ENCODE measurements at regions not wholly inside any gene's neighbourhood (a gene's known extent, or its start where the extent isn't known, plus 50 kb on each side); places are given as distances from the start of the nearest gene placed in this dataset.

DNA sequence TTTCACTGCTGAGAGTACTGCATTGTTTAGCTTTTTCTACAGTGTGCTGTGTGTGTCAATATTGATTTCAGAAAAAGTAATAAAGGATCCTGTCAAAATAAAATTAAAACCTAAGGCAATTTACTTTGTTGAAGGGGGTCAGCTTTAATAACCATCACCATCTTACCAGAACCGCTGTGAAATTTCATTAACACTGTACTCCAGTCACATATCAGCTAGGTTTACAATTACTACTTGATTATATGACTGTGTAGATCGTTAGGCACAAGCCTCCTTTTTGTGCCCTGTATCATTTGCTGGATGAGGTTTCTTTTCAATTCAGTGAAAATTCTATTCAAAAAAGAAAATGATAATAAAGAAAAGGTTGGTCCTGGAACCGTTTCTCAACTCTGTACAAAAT lies 917.2 kb downstream of the CENPC start:
- DNase-seq (ENCODE audit: low read depth in 1 of 2, low spot score in 1 of 2), result no peak

DNA sequence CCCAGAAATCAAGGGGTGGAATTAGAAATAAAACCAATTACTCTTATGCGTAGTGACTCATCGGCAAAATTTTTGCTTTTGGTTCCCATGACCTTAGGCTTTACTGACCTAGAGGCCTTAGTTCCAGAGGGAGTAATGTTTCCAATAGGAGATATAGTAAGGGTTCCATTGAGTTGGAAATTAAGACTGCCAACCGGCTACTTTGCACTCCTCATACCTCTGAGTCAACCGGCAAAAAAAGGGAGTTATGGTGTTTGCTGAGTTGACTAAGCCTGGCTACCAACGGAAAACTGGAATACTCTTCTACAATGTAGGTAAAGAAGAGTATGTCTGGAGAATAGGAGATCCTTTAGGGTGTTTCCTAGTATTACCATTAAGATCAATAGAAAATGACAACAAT lies 919.8 kb downstream of the CENPC start:
- no peak for DNase-seq (ENCODE audit: low read depth in 1 of 2, low spot score in 1 of 2)

DNA sequence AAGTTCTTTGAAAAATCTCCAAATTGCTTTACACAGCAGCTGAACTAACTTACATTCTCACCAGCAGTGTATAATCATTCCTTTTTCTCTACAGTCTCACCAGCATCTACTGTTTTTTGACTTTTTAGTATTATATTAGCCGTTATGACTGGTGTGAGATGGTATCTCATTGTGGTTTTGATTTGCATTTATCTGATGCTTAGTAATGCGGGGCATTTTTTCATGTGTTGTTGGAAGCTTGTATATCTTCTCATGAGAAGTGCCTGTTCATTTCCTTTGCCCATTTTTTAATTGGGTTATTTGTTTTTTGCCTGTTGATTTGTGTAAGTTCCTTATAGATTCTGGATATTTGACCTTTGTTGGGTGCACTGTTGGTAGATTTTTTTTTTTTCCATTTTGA lies 931.7 kb downstream of the CENPC start:
- DNase-seq (ENCODE audit: low read depth in 1 of 2, low spot score in 1 of 2), result no peak

DNA sequence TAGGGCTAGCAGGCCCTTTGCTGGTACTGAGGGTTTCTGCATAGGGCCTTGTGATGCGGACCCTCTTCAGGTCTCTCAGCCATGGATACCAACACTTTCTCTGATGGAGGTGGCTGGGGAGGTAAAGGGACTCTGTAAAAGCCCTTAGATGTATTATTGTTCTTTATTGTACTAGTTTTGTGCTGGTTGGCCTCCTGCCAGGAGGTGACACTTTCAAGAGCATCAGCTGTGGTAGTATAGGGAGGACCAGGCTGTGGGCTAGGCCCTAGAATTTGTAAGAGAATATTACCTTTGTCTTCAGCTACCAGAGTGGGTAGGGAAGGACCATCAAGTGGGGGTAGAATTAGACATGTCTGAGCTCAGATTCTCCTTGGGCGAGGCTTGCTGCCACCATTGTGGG lies 936.3 kb downstream of the CENPC start:
- DNase-seq (ENCODE audit: low read depth in 1 of 2, low spot score in 1 of 2), result no peak

DNA sequence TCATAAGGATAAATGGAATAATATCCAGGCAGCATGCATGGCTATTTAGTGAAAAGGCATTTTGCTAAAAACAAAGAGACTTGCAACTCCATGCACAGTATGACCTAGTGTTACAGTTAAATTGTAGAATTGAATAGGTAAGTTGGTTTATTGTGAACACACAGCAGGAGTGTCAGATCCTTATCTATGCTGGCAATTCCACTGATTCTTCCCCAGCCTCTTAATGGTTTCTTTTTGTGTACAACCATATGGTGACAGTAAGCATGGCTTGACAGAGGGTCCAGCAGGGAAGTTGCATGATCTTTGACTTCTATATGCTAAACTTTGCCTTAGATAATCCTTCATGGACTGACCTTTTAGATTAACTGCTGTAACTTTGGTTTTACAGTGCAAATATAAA lies 936.6 kb upstream of the EPHA5 start:
- DNase-seq (ENCODE audit: low read depth in 1 of 2, low spot score in 1 of 2), result no peak

DNA sequence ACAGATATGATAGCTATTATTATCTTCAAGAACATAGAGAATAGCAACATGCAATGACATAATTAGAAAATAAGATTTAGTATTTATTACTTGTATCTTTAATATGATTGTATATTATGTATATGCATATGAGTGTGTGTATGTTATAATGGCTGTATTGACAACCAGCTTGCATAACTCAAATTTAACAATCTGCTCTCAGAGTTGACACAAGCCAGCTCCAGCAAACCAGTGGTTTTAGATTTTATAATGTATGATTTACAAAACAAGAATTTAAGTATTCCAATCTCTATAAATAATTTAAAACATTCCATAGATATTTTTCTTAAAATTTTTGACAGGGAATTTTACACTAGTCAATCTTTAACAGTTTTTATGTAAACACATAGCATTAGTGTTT lies 935.9 kb upstream of the EPHA5 start:
- no peak for DNase-seq (ENCODE audit: low read depth in 1 of 2, low spot score in 1 of 2)

DNA sequence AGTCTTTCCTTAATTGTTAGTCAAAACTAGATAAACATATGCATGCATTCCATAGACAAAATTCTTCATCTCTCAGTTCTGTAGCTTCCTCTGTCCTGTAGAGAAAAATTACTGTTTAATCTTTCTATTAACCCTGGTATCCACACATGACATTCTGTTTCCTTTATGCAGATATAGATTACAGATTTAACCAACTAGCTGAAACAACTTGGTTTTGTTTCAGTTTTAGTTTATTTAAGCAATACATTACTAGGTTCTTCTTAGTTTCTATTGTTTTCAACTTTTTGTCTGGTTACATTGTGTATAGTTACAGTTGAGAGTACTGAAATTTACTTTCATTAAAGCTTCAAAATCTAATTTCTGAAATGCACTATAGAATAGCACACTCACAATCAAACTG lies 933.9 kb upstream of the EPHA5 start:
- no peak for DNase-seq (ENCODE audit: low read depth in 1 of 2, low spot score in 1 of 2)

DNA sequence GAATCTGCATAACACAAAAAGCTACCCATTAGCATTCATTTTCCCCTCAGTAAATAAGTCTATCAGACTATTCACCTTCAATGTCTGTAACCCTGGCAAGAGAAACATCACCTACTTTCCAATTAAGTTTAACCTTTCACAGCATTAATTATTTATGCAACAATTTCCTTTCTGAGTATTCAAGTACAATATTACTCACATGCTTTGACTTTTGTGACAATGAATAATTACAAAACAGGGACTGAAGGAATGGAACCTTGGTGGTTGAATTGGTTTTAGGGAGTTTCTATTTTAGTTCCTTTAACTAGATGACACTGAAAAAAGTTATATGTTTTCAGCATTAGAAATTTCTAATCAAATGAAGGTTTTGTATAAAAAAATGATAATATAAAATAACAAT lies 932.3 kb upstream of the EPHA5 start:
- no peak for DNase-seq (ENCODE audit: low read depth in 1 of 2, low spot score in 1 of 2)

DNA sequence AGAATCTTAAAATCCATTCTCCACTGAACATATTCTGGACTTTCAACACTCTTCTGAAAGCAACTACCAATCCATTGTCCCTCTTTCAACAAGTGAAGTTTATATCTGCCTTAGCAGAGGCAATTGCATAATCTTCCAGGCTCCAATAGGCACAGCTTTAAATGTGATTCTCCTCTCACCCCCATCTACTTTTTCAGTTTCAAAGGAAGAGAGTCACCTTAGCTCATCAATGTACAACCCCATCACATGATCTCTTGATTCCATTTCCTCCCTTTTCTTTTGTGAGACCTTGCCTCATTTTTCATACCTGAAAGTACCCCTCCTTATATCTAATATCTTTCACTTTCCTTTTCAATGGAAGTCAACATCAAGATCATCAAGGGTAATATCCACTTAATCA lies 921.7 kb upstream of the EPHA5 start:
- DNase-seq (ENCODE audit: low read depth in 1 of 2, low spot score in 1 of 2), result no peak

DNA sequence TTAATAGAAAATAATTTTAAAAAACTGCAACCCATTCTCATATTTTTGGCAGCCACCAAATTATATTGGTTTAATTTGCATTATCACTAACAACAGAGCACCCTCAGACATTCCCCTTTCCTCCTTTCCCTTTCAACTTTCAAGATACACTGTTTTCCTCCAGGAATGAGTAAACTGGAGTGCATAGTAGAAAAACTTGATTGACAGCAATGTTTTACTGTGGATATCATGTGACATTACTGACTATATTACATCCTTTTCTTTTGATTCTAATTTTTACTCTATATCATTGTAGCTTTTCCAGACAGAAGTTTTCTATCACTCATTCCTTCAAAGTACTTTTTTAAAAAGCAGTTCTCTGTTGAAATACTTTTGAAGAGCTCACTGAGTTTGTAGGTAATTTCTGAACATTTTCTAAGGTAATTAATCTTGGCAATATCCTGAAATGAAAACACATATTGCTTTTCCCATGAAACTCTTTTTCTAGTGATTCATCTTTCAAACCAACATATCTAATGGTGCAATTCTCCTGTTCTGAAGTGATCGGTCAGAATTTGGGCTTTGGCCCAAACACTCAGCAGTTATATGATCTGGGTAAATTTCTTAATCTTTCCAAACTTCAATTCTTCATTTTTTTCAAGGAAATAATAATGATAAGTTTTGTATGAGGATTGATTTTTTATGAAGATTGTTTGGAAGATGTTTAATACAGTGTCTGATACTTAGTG lies 920.4 kb upstream of the EPHA5 start:
- DNase-seq (ENCODE audit: low read depth in 1 of 2, low spot score in 1 of 2), result no peak

DNA sequence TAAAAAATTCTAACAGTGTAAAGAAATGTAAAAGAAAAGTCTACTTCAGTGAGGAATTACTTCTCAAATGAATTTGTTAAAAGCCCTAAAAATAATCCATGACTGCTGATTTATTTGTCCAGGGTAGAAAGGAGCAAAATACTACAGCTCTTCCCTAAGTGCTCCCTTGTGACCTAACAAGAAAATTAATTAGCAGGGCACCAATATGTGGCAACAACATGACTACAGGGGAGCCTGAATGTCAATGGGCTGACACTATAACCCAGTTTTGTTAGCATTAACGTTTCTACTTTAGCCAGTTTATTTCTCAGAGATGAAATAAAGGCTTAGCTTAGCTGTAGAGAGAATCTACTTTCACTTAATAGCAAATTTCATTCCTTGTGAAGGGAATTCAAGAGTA lies 918.9 kb upstream of the EPHA5 start:
- no peak for DNase-seq (ENCODE audit: low read depth in 1 of 2, low spot score in 1 of 2)

DNA sequence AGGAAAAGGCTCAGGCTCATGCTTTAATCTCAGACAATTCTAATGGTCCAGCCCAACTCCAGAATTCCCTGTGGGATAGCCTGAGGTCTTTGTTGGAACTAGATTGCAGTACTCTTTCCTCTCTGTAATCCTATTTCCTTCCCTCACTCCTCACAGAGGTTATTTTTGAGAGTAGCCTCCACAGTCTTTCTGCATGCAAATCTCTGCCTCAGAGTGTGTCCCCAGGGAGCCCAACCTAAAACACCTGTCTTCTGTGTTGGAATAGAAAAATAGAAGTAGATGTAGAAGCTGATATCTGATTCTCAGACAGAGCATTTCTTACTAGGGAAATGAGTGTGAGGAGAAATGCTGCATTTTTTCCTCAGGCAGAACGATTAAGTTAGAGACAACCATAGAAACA lies 915.5 kb upstream of the EPHA5 start:
- DNase-seq (ENCODE audit: low read depth in 1 of 2, low spot score in 1 of 2), result no peak

DNA sequence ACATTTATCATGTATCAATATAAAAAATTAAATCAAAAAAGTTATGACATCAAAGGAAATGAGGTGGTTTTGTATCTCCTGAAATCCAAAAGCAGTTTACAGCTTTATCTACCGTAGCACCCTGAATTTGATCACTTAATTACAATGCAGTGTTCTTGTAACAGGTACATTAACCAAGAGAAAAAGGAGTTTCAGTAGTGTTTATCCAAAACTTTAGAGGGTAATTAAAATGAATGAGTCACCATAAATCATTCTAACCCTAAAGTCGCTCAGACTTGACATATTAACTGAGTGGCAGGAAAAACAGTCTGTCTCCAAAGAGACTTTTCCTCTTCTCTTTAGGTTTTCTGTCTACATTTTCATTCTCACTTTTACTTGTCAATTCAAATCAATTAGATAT lies 907.6 kb upstream of the EPHA5 start:
- DNase-seq (ENCODE audit: low read depth in 1 of 2, low spot score in 1 of 2), result no peak

DNA sequence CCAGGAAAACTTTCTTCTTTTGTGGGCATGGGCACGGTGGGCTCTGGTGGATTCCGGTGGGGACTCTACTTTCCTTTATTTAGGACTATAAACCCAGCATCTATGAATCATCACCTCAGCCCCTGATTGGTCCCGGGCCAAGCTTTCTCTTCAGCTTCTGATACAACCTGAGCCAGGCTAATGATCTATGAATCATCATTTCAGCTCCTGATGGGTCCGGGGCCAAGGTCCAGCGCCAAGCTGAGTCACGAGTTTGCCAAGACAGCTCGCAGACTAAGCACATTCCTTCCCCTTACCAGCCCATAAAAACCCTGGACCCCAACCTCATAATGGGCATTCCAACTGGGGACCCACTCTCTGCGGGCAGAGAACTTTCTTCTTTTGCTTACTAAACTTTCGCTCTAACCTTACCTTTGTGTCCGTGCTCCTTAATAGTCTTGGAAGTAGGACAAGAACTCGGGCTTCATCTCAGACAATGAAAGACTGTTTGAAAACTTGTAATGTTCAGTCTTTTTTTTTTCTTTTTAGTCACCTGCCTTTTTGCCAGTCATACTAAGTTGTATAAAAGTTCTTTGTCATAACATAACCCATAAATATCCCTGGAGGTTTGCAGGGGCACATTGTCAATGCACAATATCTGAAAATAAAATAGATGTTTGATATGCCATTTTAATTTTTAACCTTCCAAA lies 904.9 kb upstream of the EPHA5 start:
- DNase-seq (ENCODE audit: low read depth in 1 of 2, low spot score in 1 of 2), result no peak

DNA sequence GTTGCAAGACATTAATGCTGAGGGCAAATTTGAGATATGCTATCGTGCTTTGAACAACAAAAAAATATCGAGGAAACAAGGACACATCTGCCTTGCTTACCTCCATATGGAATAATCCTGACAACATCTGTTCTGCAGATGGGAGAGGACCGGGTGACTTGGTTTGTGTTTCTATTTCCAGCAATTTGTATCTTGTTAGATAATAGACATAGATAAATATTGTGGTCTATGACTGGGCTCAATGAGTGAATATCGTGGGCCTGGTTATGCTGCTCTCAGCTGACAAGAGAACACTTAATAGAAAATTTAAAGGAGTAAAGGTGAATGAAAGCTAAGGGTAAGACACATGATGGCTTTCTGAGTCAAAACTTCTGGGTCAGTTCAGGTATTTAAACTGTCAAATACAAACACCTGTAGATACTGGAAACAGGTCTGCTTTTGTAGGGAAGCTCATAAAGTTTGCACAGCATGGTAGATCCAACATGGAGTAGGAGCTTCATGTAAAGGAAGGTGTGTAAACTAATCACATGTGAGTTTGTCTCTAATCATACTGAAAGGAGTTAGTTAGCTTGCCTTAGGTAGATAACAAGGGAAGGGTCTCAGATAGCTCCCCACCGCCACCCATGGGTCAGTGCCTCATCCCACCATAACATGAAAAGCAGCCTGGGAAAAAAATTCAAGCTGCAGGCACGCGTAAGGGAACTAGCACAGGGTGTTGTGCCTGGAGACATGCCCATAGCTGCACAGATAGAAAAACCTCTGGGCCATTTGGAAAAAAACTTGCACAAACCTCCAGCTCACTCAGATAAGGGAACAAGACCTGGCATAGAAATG lies 904.1 kb upstream of the EPHA5 start:
- DNase-seq (ENCODE audit: low read depth in 1 of 2, low spot score in 1 of 2), result no peak

DNA sequence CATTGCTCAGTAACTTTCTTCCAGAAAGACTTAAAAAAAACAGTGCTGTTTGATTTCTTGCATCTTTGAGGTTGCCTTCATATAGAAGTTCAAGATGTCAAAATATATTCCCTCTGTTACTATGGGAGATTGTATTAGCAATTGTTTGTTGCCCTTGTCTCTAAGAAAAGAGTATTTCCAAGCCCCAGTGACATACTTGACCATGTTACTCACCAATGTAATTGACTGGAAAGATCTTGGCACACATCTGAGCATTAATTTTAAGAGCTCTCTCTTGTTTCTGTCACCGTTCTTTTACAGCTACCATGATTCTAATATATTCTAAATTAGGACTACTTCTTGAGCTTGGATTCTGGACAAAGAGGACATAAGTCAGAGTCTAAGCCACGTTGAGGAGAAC lies 902.7 kb upstream of the EPHA5 start:
- DNase-seq (ENCODE audit: low read depth in 1 of 2, low spot score in 1 of 2), result no peak

DNA sequence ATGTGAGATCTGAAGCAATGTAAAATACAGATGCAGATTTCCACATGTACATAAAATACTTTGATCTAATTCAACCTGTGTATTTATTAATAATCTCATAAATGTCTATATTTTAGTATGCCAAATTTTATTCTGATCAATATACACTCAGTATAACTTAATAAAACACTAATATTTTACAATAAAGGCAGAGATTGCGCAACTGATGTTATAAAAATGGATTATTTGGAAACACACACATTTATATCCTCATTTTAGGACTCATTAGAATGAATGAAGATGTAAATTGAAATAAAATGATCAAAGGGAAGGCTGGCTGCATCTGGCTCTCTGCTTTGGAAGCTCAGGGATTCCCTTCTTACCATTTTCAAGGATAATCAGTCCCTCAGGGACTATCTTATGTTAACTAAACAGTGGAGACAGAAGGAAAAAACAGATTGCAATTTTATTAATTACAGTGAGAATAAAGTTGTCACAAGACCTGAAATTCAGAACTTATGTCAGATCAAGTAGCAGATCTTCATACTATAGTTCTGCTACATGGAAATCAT lies 900.9 kb upstream of the EPHA5 start:
- no peak for DNase-seq (ENCODE audit: low read depth in 1 of 2, low spot score in 1 of 2)

DNA sequence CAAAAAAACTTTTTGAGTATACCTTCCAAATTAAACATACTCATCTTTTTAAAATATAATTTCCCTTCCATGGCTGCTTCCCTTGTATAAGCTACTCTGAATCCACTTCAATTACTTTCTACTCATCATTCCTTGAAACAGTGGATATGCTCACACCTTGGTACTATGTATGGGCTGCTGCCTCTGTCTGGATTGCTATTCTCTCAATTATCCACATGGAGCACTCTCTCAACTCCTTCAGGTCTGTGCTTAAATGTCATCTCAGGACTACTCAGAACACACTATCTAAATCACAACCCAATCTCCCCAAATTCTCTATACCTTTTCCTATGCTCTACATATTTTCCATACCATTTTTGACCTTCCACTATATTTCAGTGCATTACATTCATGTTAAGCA lies 898.9 kb upstream of the EPHA5 start:
- DNase-seq (ENCODE audit: low read depth in 1 of 2, low spot score in 1 of 2), result no peak

DNA sequence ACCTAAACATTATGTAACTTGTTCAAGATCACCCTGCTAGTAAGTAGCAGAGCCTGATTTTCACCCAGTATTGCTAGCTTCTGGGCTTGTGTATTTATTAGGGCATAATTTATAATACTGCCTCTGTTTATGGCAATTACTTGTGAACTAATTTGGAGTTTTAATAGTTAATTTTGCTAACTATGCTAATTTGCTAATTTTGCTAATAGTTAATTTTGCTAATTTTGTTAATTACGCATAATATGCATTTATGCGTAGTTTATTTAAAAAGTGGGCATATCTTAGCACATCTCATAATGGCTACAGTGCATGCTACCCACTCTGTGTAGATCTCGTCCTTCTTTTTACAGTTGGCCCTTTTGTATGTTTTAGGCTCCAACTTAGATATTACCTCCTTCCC lies 898.1 kb upstream of the EPHA5 start:
- DNase-seq (ENCODE audit: low read depth in 1 of 2, low spot score in 1 of 2), result no peak

DNA sequence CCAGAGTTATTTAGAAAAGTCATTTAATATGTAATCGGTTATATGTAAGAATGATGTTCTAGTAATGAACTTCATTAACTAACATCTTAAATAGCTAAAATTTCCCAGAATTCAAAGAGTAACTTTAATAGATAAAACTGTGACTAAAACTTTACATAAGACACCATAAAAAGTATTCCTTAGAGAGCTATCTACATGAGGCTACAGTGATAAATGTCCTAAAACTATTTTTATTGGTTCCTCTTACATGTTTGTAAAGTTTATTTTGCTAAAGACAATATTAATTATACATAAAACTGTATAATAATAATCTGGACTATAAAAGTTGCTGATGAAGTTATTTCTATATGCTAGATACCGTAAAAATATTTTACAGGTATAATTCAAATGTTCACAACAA lies 897.7 kb upstream of the EPHA5 start:
- DNase-seq (ENCODE audit: low read depth in 1 of 2, low spot score in 1 of 2), result no peak

DNA sequence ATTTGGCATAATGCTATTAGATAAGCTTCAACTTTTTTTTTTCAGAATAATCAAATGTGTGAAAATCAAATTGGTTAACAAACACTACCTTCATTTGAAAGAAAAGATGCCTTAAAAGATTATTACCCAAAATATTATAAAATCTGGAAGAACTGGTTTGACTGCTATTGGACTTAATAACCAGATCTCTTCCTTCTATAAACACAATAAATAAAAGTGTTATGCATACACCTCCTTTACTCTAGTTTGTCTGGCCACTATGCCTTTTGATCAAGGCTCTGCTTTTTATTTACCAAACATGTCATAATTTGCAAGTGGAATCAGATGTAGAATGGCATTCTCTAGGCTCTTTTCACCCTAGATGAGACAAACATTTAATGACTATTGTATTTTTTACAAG lies 897.3 kb upstream of the EPHA5 start:
- no peak for DNase-seq (ENCODE audit: low read depth in 1 of 2, low spot score in 1 of 2)

DNA sequence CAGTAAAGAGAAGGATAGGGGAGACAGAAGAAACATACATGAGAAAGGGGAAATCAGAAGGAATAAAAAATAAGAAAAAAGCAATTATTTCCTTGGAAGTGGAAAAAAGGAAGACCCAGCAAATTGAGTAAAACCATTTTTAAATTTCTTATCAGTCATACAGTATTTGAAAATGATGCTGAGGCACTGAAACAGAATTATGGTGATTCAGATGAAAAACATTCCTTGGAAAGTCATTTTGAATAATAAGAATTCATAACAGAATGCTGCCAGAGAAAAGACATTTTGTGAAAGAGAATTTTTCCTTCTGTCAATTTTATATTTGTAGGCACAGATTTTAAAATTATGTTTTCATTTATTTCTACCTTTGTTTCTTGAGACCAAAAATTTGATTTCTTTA lies 895.5 kb upstream of the EPHA5 start:
- DNase-seq (ENCODE audit: low read depth in 1 of 2, low spot score in 1 of 2), result no peak
